HepG2 (cell line): ENCODE measurements at regions not wholly inside any gene's neighbourhood (a gene's known extent, or its start where the extent isn't known, plus 50 kb on each side); places are given as distances from the start of the nearest gene placed in this dataset.
"Not testable (repeated sequence)": the region's sequence is repeated elsewhere in the genome, so short reads cannot be mapped to it uniquely, and the experiment has no call there.

Source experiments
- ATAC-seq: fragments of 200-7000 bp; cut with Tn5 transposase; 3 replicates; pipeline ENCODE4 v1.9.1; 2020; ENCODE audit warnings: mild to moderate bottlenecking, moderate library complexity
- BruUV-seq: library from RNA; stranded (reverse); fragments of 400-500 nt; replicated peaks from 2 replicates; lab custom pipeline; 2021; lab: Mats Ljungman, UMichigan
- CTCF ChIA-PET: fragments of 300-600 bp; formaldehyde crosslinking; extraction: SDS; loops from one replicate; lab custom pipeline; 2021; ENCODE audit warnings: low total read pairs, inconsistent platforms, low intra/inter-chr PET ratio; lab: Yijun Ruan, JAX
- POLR2A ChIA-PET: fragments of 350-600 bp; sonication (Branson Sonifier 250); formaldehyde crosslinking; loops from one replicate; lab custom pipeline; 2020; ENCODE audit warnings: antibody characterized with exemption, inconsistent platforms; lab: Yijun Ruan, JAX
- DNase-seq: peaks from one replicate; pipeline ENCODE4 v3.0.0-alpha.2; 2015; ENCODE audit warnings: low spot score
- FAIRE-seq: peaks from 3 replicates; lab custom pipeline; 2011; peaks lifted over from hg19 to GRCh38; lab: Jason Lieb, UNC
- H2AFZ ChIP-seq: one replicate; pipeline ENCODE4 v1.6.1; 2011; ENCODE audit warnings: low read length, inconsistent platforms
- H3K27ac ChIP-seq: fragments of 300-600 bp; 3 replicates; pipeline ENCODE4 v1.8.0; 2011; ENCODE audit warnings: mixed run types, mild to moderate bottlenecking, mixed read lengths, low read length, inconsistent platforms; ENCODE audit not compliant: insufficient read depth; ENCODE audit errors: extremely low read length
- H3K27me3 ChIP-seq, 2 experiments: fragments of 200-600 bp in 1 of 2; 2 replicates in 1 of 2; 3 replicates in 1 of 2; pipeline versions ENCODE4 v1.6.0 to v1.8.0; 2011; ENCODE audit warnings: low read length in 2 of 2, mild to moderate bottlenecking in 2 of 2, moderate library complexity in 2 of 2, inconsistent platforms in 1 of 2; ENCODE audit not compliant: insufficient read depth in 2 of 2, control insufficient read depth in 1 of 2
- H3K36me3 ChIP-seq, 2 experiments: fragments of 200-600 bp in 1 of 2; replicated peaks in 1 of 2; 2 replicates in 1 of 2; 3 replicates in 1 of 2; pipeline versions ENCODE4 v1.5.1 to v1.8.0; 2011; ENCODE audit warnings: low read length in 2 of 2, inconsistent platforms in 1 of 2; ENCODE audit not compliant: insufficient read depth in 2 of 2, control insufficient read depth in 1 of 2
- H3K4me1 ChIP-seq: 2 replicates; pipeline ENCODE4 v1.5.1; 2012; ENCODE audit warnings: low read length, inconsistent platforms; ENCODE audit not compliant: insufficient read depth
- H3K4me2 ChIP-seq: 2 replicates; pipeline ENCODE4 v1.6.0; 2011; ENCODE audit warnings: low read depth, low read length, inconsistent platforms
- H3K4me3 ChIP-seq, 3 experiments: fragments of 200-600 bp in 1 of 3; sonication (generic), shearing (Covaris generic) in 1 of 3; replicated peaks in 1 of 3; 2 replicates each; pipeline ENCODE4 v1.5.1; 2011 to 2016; ENCODE audit warnings: low read length in 3 of 3, inconsistent platforms in 2 of 3, low read depth in 2 of 3, mild to moderate bottlenecking in 2 of 3, control low read depth in 1 of 3, mixed read lengths in 1 of 3; ENCODE audit not compliant: insufficient read depth in 1 of 3
- H3K79me2 ChIP-seq: one replicate; pipeline ENCODE4 v1.6.1; 2011; ENCODE audit warnings: low read length, inconsistent platforms; ENCODE audit not compliant: insufficient read depth
- H3K9ac ChIP-seq: 2 replicates; pipeline ENCODE4 v1.6.0; 2011; ENCODE audit warnings: mild to moderate bottlenecking, low read depth, low read length, inconsistent platforms; ENCODE audit not compliant: insufficient read depth
- H3K9me3 ChIP-seq: 2 replicates; pipeline ENCODE4 v1.5.1; 2012; ENCODE audit warnings: mild to moderate bottlenecking, low read length
- H4K20me1 ChIP-seq: 2 replicates; pipeline ENCODE4 v1.6.0; 2011; ENCODE audit warnings: inconsistent platforms, mild to moderate bottlenecking, low read length, moderate library complexity; ENCODE audit not compliant: insufficient read depth
- ATF7 ChIP-seq, 2 experiments: fragments of 450-650 bp in 1 of 2; sonication (generic) in 1 of 2; formaldehyde crosslinking in 1 of 2; IDR thresholded peaks; 2 replicates each; pipeline versions ENCODE4 v1.4.0 to v1.6.1; 2016 to 2020; ENCODE audit warnings: antibody characterized with exemption in 1 of 2, mild to moderate bottlenecking in 1 of 2, missing genetic modification reagents in 1 of 2
- ZNF318 ChIP-seq: sonication (generic); formaldehyde crosslinking; IDR thresholded peaks from 2 replicates; pipeline ENCODE4 v1.4.0; 2020; ENCODE audit warnings: mild to moderate bottlenecking, missing genetic modification reagents
- WGBS: methylation state at CpG from one replicate; pipeline ENCODE4 v1.1.6; 2017; ENCODE audit warnings: low lambda C conversion rate; 5-methylcytosine and 5-hydroxymethylcytosine counted together
- in situ Hi-C: cut with HindIII; loops from 2 replicates; pipeline ENCODE4 v1.10.0; 2017; ENCODE audit warnings: low pct_unique_long_range_greater_than_20kb; ENCODE audit not compliant: extremely low pct_ligation_motif_present
- intact Hi-C: fragments of 100-400 bp; cut with micrococcal nuclease; formaldehyde crosslinking; loops from one replicate; pipeline ENCODE4 v1.10.0; 2022; ENCODE audit not compliant: unreplicated experiment

GRCh38 chr15:26222781-26223180, 359.7 kb upstream of the ATP10A start (continued):
- TF ChIP-seq ZNF318, result no peak

- 2% methylated on average over 2 of the region's 2 CpGs for WGBS
- H3K27me3 ChIP-seq; BruUV-seq; H3K9ac ChIP-seq; DNase-seq; H4K20me1 ChIP-seq; H3K4me3 ChIP-seq; POLR2A ChIA-PET; in situ Hi-C loops; CTCF ChIA-PET; H3K36me3 ChIP-seq; H3K79me2 ChIP-seq; H2AFZ ChIP-seq; intact Hi-C loops; FAIRE-seq; ATAC-seq; H3K4me2 ChIP-seq; H3K27ac ChIP-seq; H3K4me1 ChIP-seq; TF ChIP-seq ATF7 (CRISPR knock-in tag; IDR thresholded peaks at IDR 0.05): not testable (repeated sequence)
- H3K9me3 ChIP-seq, result peaks cover 72% of the 10 kb centered on the region
- TF ChIP-seq ATF7 (IDR thresholded peaks at IDR 0.05), result 0 out of 2 replicates have a peak, but pooled peaks have one; percentile 11
These were observed 353.9 kb upstream of the ATP10A start for GRCh38 chr15:26217043-26217442.
